SK-N-MC (cell line): ENCODE measurements at regions not wholly inside any gene's neighbourhood (a gene's known extent, or its start where the extent isn't known, plus 50 kb on each side); places are given as distances from the start of the nearest gene placed in this dataset.
"Not testable (repeated sequence)": the region's sequence is repeated elsewhere in the genome, so short reads cannot be mapped to it uniquely, and the experiment has no call there.

Experiments used
- DNase-seq: peaks from one replicate; pipeline ENCODE4 v3.0.0-alpha.2; 2011; ENCODE audit warnings: low read depth, low spot score
- H3K27ac ChIP-seq: fragments of 200-600 bp; sonication (generic); 2 replicates; pipeline ENCODE4 v1.5.1; 2016; ENCODE audit warnings: mixed run types
- H3K36me3 ChIP-seq: fragments of 200-600 bp; sonication (generic); 2 replicates; pipeline ENCODE4 v1.6.1; 2017; ENCODE audit warnings: antibody characterized with exemption, low read length, mixed read lengths; ENCODE audit not compliant: insufficient read depth
- H3K4me3 ChIP-seq: fragments of 200-600 bp; sonication (generic); 2 replicates; pipeline ENCODE4 v1.5.1; 2016
- H3K9ac ChIP-seq: fragments of 200-600 bp; sonication (generic); 2 replicates; pipeline ENCODE4 v1.8.0; 2017; ENCODE audit warnings: mixed run types, mixed read lengths; ENCODE audit not compliant: insufficient read length
- H3K9me3 ChIP-seq: fragments of 200-600 bp; sonication (generic); 2 replicates; pipeline ENCODE4 v1.6.1; 2017; ENCODE audit warnings: low read depth, mild to moderate bottlenecking, antibody characterized with exemption, low read length, moderate library complexity, mixed read lengths
- EZH2 ChIP-seq: fragments of 200-600 bp; sonication (generic); IDR thresholded peaks from one replicate; pipeline ENCODE4 v1.6.1; 2017; ENCODE audit warnings: antibody characterized with exemption
- FOXP2 ChIP-seq: optimal IDR thresholded peaks from 2 replicates; pipeline ENCODE3; 2011; ENCODE audit warnings: mild to moderate bottlenecking, moderate library complexity; ENCODE audit not compliant: insufficient read depth; ENCODE audit errors: extremely low read length, control extremely low read depth
- POLR2AphosphoS5 ChIP-seq: IDR thresholded peaks from 2 replicates; pipeline ENCODE4 v1.6.1; 2012; ENCODE audit warnings: mild to moderate bottlenecking, low read depth, low read length, borderline replicate concordance

GRCh38 chr13:86006317-86006716 lies 207.1 kb upstream of the SLITRK6 start:
- H3K4me3 ChIP-seq = no peak overlapping the region
- DNase-seq = no peak
- H3K9me3 ChIP-seq = no peaks in the 10 kb centered on the region; the same call in 1 of the 2 replicates
- TF ChIP-seq EZH2 = no peak
- no peak for TF ChIP-seq FOXP2
- TF ChIP-seq POLR2AphosphoS5 = no peak
- no peak overlapping the region for H3K27ac ChIP-seq
- no peaks in the 10 kb centered on the region for H3K36me3 ChIP-seq
- no peak overlapping the region for H3K9ac ChIP-seq

GRCh38 chr13:86003029-86003428 lies 203.8 kb upstream of the SLITRK6 start:
- Histone ChIP-seq H3K36me3 (no peaks in the 10 kb centered on the region), H3K9me3 (no peaks in the 10 kb centered on the region; the same call in 1 of the 2 replicates), H3K9ac (no peak overlapping the region), H3K27ac (no peak overlapping the region), H3K4me3 (no peak overlapping the region)
- no peak for DNase-seq
- TF ChIP-seq POLR2AphosphoS5 (no peak), FOXP2 (no peak), EZH2 (no peak)

- Histone ChIP-seq H3K27ac (no peak overlapping the region), H3K9me3 (no peaks in the 10 kb centered on the region; the same call in 1 of the 2 replicates), H3K9ac (no peak overlapping the region), H3K36me3 (no peaks in the 10 kb centered on the region), H3K4me3 (no peak overlapping the region)
- no peak for TF ChIP-seq FOXP2
- no peak for TF ChIP-seq POLR2AphosphoS5
- TF ChIP-seq EZH2 = no peak
- no peak for DNase-seq
Observed at GRCh38 chr13:86000546-86000945, 201.3 kb upstream of the SLITRK6 start.

GRCh38 chr13:85997587-85997986 lies 198.4 kb upstream of the SLITRK6 start:
- Histone ChIP-seq H3K36me3 (no peaks in the 10 kb centered on the region), H3K9me3 (no peaks in the 10 kb centered on the region), H3K4me3 (no peak overlapping the region), H3K9ac (no peak overlapping the region), H3K27ac (no peak overlapping the region)
- DNase-seq = no peak
- no peak for TF ChIP-seq FOXP2
- TF ChIP-seq POLR2AphosphoS5 = no peak
- no peak for TF ChIP-seq EZH2

GRCh38 chr13:85995788-85996418 lies 196.7 kb upstream of the SLITRK6 start:
- Histone ChIP-seq H3K36me3 (no peaks in the 10 kb centered on the region), H3K27ac (no peak overlapping the region), H3K9me3 (no peaks in the 10 kb centered on the region), H3K4me3 (no peak overlapping the region), H3K9ac (no peak overlapping the region)
- no peak for DNase-seq
- TF ChIP-seq FOXP2 (no peak), EZH2 (no peak), POLR2AphosphoS5 (no peak)

GRCh38 chr13:85993567-85993966 lies 194.3 kb upstream of the SLITRK6 start:
- H3K36me3 ChIP-seq = no peaks in the 10 kb centered on the region
- no peaks in the 10 kb centered on the region for H3K9me3 ChIP-seq
- no peak overlapping the region for H3K27ac ChIP-seq
- no peak overlapping the region for H3K4me3 ChIP-seq
- TF ChIP-seq FOXP2 (no peak), POLR2AphosphoS5 (no peak), EZH2 (no peak)
- no peak overlapping the region for H3K9ac ChIP-seq
- DNase-seq = no peak

- Histone ChIP-seq H3K36me3 (no peaks in the 10 kb centered on the region), H3K9me3 (no peaks in the 10 kb centered on the region), H3K9ac (no peak overlapping the region), H3K27ac (no peak overlapping the region), H3K4me3 (no peak overlapping the region)
- TF ChIP-seq EZH2 = no peak
- no peak for TF ChIP-seq POLR2AphosphoS5
- TF ChIP-seq FOXP2 = no peak
- no peak for DNase-seq
Observed at GRCh38 chr13:85990397-85990796, 191.2 kb upstream of the SLITRK6 start.

GRCh38 chr13:85985797-85986196 lies 186.6 kb upstream of the SLITRK6 start:
- no peak for DNase-seq
- TF ChIP-seq FOXP2 (no peak), POLR2AphosphoS5 (no peak), EZH2 (no peak)
- no peaks in the 10 kb centered on the region for H3K9me3 ChIP-seq
- H3K9ac ChIP-seq = no peak overlapping the region
- H3K27ac ChIP-seq = no peak overlapping the region
- H3K4me3 ChIP-seq = no peak overlapping the region
- H3K36me3 ChIP-seq = no peaks in the 10 kb centered on the region

- TF ChIP-seq FOXP2 = no peak
- TF ChIP-seq EZH2 = no peak
- no peak for TF ChIP-seq POLR2AphosphoS5
- Histone ChIP-seq H3K4me3 (no peak overlapping the region), H3K36me3 (no peaks in the 10 kb centered on the region), H3K27ac (no peak overlapping the region), H3K9ac (no peak overlapping the region), H3K9me3 (no peaks in the 10 kb centered on the region)
- no peak for DNase-seq
Observed at GRCh38 chr13:85982102-85982501, 182.9 kb upstream of the SLITRK6 start.

- not testable (repeated sequence) for H3K4me3 ChIP-seq, H3K9ac ChIP-seq, H3K36me3 ChIP-seq, DNase-seq, H3K27ac ChIP-seq, H3K9me3 ChIP-seq
Observed at GRCh38 chr13:85980447-85980846, 181.2 kb upstream of the SLITRK6 start.
